HG02642 (cell line): ENCODE measurements at regions not wholly inside any gene's neighbourhood (a gene's known extent, or its start where the extent isn't known, plus 50 kb on each side); places are given as distances from the start of the nearest gene placed in this dataset.

Experiments
- ATAC-seq: cut with Tn5 transposase; IDR thresholded peaks from one replicate; pipeline ENCODE4 v1.9.1; 2021; ENCODE audit warnings: mild to moderate bottlenecking; ENCODE audit not compliant: unreplicated experiment, poor library complexity

DNA sequence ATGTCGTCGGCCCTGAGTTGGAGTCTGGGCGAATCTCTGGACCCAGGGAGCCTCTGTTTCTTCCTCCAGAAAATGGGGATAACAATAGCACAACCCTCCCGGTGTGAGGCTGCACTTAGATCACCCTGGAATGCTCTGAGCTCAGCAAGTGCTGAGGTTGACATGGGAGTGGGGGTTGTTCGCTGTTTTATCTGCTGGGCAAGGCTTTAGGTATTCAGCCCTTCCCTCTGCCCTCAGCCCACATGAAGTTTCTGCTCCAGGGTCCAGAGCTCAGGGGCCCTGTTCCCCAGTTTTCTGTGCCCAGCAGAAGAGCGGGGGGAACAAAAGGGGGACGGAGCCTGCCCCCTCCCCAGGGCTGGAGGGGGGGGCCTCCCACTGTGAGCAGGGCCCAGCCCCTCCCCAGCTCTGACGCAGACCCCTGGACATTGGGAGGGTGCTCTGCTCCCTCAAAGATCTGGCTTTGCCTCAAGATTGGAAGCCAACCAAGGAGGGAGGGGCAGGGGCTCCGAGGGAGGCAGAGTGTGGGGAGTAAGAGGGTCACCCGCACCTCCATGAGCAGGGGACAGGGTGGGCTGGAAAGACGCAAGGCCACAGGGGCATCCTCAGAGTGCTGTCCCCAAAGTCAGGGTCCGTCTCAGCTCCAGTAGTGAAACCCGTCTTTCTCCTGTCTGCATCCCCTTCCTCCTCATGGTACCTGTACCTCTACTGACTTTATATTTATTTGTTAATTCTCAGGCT lies 215.6 kb downstream of the C9orf50 start:
- ATAC-seq: no peak

DNA sequence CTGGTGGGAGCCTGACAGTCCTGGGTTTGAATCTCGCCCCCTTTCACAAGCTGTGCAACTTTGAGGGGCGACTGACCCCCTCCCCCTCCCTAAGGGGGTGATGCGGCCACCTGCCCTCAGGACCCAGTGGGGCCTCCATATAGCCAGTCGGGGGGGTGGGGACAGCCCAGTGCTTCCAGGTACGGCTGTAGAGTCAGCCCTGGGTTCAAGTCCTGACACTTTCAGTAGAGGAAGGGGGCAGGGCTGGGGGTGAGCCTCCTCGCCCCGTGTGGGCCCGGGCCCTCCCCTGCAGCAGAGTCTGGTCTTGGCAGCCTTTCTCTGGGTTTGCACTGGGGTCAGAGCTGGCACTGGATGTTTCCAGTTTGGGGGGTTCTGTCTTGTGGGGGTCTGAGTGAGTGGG lies 216.3 kb downstream of the C9orf50 start:
- no peak for ATAC-seq

DNA sequence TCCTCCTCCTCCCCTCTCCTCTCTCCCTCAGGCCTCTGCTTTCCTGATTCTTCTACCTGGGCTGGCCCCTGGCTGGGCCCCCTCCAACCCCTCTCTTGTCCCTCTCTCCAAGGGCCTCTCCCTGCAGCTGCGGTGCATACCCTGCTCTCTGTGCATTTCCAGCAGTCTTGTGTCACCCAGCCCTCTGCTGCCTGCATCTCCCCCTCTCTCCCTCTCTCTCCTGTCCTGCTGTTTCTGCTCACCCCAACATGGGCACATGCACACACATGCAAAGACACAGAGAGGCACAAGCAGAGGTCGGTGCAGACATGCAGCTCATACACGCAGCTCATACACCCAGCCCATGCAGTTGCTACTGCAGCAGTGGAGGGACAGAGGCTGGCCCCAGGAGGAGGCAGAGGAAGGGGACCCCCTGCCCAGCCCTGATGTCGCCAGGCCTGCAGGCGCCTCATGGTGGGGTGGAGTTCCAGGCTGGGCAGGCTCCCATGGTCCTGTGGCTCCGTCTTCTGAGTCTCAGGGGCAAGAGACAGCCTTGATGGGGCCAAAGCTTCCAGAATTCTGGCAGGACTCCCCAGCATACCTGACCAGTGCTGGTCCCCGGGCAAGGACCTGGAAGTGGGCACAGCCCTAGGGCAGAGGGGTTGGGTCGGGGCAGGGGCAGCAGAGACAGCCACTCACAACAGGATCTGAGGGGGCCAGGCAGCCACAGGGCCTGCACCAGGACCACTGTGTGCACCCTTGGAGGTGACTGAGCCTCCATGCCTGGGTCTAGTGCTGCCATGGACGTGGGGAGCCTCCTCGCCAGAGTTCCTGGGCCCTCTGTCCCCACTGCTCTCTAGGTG lies 216.9 kb downstream of the C9orf50 start:
- ATAC-seq: no peak

DNA sequence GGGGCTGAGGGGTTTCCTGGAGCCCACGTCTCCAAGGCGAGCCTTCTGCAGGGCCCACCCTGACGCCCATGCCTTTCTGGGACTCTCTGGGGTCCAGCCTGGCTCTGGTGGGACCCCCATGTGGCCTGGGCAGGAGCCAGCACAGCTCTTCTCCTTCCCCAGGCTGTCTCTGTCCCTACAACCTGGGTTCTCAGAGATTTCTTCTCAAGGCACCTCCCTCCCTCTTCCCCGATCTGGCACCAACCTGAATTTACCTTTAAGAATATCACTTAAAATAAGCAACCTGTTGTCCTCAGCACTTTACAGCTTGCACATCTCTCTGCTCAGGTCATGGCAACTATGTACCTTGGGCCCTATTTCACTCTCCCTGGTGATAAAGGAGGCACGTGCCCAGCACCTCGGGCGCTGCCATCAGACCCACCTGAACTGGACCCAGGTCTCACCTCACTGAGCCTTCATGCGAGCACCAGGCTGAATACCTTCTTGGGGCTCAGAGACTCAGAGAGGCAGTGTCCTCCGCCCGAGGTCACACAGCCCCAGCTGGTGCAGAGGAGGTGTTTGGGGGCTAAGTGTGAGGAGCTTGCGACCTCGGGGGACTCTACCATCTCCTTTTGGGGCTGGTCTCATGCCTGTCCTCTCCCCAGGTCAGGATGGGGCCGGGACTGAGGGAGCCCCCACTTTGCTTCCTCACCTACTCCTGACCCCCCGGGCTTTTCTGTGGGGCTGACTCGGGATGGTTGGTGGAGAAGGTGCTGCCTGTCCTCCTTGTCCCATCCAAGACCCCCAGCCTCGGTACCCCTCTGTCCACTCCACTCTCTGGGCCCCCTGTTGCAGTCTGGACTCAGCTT lies 217.7 kb downstream of the C9orf50 start:
- ATAC-seq: no peak

DNA sequence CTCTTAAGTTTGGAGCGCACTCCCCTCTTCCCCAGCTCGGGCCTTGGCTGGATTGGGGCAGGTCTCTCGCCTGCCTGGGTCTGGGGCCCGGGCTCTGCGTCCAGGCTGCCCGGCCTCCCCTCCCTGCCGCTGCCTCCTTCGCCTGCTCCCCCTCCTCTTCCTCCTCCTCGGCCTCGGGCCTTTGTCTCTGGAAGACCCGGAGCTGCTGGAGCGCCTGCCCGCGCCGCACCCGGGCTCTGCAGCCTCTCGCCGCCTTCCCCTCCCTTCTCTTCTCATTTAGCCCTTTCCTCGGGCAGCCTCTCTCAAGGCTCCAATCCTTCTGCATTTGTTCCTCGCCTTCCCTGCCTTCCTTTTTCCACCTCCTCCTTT lies 218.5 kb downstream of the C9orf50 start:
- ATAC-seq: no peak

DNA sequence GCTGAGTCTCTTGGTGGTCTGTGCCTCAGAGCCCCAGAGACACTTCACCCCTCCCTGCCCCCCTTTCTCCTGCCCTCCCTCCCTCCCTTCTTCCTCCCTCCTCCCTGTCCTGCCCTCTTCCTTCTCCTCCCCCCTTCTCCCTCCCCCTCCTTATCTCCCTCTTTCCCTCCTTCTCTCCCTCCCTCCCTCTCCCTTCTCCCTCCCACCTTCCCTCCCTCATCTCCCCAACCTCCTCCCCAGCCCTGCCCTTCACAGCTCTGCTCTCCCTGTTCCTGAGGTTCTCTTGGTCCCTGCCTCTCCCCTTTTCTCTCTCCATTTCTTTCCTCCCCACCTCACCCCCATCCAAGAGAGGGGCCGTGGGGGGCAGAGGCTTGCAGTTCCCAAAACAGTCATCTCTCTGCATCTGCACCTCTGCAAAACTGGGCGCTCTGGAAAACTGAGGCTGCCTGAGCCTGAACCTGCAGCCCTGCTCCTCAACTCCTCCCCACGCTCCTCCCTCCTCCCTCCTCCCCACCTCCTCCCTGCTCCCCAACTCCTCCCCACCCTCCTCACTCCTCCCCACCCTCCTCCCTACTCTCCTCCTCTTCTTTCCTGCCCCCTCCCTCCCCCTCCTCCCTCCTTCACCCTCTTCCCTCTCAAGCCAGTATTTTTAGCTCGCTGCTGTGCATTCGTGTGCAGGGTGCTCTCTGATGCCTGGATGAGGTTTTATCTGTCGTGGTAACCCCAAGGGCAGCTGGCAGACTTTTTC lies 219.1 kb downstream of the C9orf50 start:
- ATAC-seq: no peak

DNA sequence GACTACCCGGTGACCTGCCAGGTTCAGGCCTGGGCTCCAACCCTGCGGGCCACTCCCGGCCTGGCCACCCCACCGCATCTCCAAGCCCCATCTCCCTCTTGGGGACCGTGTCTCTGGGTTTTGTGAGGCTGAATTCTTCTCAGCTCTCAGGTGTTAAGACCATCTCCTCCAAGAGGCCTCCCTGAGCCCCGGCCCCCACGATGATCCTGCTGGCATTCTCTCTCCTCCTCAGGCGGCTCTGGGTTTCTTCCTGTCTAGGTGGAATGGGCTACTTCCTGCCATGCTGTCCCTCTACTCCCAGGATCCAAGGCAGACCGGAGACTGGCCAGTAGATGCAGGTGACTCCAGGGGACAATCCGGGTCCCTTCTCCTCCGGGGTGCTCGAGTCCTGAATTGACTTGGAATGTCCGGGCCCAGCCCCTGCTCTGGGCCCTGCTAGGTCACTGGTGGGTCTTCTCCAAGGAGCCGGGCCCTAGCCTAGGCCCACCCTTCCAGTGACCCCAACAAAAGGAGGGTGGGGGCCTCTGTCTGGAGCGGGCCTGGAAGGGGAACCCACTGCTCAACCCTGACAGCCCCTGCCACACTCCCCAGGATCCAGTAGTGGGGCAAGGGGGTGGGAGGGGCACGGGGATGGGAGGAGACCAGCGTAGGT lies 219.8 kb downstream of the C9orf50 start:
- no peak for ATAC-seq

DNA sequence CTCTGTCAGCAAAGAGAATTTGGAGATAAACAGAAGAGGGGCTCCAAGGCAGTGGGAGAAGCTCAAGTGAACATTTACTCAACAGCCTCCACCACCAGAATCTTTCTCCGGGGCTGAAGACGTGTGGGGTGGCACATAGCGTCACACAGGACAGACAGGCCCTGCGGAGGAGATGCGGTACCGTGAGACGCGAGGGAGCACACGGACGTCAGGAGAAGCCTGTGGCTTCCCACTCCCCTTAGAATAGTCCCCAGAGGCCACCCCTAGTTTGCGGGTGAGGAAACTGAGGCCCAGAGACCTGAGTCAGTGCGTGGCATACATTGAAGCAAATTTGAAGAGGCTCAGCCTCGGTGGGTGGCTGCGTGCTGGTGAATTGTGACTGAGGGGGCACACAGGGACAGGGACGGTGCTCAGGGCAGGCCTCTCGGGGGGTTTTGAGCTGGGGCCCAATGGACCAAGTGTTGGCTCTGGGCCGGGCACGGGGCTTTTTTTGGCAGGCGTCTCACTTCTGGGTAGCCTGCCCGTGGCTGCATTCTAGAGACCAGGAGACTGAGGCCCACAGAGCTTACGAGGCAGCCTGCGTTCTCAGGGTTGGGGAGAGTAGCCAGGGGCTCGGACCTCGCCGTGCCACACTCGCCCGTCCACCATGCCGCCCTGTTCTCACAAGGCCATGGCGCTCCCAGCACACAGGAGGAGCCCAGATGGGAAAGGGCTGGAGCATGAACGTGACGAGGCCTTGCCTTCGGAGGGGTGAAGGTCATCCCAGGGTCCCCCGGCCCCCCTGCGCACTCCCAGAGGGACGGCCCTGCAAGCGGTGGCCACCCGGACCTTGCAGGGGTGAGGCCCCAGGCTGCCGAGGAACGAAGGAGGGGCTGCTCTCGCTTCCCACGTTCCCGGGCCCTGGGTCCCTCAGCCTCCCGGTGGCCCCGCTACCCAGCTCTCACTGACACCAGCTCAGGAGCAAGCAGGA lies 220.6 kb downstream of the C9orf50 start:
- no peak for ATAC-seq

DNA sequence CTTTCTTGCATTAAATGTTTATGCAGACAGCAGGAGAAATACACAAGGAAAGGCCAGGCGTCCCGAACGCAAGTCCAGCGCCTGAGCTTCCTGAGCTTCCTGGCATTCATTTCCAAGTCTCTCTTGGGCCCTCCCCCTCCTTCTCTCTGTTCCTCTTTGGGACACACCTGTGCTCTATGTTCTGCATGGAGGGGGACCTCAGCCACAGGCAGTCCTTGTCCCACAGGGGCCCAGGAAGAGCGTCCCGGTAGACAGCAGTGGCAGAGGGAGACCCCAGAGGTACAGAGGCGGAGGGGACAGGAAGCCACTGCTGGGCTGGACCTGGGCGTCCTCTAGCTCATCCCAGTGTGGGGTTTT lies 221.3 kb downstream of the C9orf50 start:
- ATAC-seq: no peak

DNA sequence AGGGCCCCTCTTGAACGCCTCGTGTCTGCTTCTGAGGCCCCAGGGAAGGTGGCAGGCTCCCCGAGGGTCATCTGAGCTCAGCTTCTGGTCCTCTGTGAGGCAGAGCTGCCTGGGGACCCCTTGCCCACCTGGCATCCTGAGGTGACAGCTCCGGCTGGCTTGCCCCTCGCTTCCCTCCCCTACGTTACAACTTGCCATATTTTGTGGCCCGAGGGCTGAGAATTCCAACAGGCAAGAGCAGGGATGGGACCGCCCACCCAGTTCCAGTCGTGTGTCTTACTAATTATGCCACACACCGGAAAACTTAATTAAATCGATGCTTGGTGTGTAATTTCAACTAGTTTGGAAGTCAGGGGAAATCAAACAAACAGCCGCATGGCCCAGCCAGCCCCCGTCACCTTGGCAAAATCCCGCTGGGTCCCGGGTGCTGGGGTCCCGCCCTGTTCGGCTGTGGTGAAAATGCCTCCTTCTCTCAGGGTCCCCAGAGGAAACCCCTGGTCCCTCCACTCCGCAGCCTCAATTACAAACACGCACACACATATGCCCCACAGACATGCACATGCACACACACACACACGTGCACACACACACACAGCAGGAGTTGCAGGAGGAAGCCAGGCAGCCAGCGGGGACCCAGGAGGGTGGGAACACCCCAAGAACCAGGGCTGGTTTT lies 221.0 kb upstream of the IER5L start:
- ATAC-seq: no peak

DNA sequence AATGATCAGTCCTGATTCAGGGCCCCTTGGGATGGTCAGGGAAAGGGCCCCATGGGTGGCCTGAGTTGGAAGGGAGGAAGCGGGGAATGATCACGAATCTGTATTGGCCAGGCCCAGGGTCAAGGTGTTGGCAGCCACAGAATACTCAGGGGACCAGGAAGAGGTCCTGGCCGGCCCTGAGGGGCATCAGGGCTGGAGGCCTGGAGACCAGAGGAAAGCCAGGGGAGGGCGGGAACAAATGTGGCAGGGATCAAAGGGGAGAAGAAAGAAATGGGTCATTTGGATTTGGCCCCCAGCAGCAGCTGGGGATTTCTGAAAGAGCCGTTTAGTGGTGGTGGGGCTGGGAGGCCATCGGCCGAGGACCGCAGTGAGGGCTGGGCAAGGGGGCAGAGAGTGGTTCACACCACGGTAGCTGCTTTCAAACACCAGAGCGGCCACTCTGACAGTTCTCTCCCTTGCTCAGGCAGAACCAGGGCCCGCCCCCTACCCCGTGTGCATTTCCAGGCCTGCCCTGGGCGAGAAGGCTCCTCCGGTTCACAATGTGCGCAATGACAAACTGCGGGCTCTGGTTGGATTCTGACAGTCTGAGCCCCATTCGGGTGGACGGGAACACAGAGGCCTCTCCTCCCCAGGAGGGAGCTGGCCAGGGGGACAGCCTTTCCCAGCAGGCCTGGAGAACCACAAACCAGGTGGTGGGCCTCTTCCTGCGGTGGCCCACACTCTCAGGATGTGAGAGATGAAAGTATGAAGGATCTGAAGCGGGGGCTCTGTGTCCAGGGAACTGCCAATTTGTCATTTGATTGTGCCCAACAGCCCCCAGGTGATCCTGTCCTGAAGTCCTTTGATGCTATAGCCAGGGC lies 220.3 kb upstream of the IER5L start:
- ATAC-seq: no peak

DNA sequence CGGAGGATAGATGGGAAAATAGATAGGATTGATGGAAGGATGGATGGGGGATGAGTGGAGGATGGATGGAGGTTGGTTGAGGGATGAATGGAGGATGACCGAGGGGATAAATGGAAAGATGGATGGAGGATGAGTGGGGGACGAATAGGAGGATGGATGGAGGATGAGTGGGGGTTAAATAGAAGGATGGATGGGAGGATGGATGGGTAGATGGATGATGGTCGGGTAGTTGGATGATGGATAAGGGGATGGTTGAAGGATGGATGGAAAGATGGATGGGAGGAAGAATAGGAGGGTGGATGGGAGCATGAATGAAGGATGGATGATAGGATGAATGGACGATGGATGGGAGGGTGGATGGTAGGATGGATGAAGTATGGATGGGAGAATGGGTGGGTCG lies 219.3 kb upstream of the IER5L start:
- ATAC-seq: no peak

DNA sequence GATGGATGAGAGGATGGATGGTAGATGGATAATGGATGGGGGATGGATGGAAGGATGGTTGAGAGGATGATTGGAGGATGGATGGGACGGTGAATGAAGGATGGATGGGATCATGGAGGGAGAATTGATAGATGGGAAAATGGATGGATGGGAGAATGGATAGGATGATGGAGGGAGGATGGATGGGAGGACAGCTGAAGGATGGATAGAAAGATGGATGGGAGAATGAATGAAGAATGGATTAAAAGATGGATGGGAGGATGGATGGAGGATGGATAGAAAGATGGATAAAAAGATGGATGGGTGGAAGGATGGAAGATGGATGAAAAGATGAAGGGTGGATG lies 218.3 kb upstream of the IER5L start:
- ATAC-seq: no peak

DNA sequence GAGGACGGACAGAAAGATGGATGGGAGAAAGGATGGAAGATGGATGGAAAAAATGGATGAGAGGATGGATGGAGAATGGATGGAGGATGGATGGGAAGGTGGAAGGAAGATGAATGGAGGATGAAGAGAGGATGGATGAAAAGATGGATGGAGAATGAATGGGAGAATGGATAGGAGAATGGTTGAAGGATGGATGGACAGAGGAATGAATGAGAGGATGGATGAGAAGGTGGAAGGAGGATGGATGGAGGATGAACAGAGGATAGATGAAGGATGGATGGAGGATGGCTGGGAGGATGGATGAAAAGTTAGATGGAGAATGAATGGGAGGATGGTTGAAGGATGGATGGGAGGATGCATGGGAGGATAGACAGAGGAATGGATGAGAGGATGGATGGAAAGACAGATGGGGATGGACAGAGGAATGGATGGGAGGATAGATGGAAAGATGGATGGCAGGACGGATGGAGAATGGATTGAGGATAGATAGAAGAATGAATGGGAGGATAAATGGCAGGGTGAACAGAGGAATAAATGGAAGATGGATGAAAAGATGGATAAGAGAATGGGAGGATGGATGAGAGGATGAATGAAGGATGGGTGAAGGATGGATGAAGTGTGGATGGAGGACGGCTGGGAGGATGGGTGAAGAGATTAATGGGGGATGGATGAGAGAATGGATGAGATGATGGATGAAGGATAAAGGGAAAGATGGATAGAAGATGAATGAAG lies 217.7 kb upstream of the IER5L start:
- ATAC-seq: no peak

DNA sequence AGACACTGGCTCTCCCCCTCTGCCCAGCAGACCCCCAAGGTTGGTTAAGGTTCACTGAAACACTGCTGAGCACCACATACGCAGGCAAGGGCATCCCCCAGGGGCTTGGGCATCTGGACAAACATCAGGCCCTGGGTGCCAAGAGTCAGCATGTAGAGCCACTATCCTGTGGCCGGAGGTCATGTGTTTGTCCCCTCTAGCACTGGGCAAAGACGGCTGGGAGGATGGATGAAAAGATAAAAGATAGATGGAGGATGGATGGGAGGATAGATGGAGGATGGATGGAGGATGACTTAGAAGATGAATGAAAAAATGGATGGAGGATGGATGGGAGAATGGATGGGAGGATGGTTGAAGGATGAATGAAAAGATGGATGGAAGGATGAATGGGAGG lies 216.8 kb upstream of the IER5L start:
- no peak for ATAC-seq

DNA sequence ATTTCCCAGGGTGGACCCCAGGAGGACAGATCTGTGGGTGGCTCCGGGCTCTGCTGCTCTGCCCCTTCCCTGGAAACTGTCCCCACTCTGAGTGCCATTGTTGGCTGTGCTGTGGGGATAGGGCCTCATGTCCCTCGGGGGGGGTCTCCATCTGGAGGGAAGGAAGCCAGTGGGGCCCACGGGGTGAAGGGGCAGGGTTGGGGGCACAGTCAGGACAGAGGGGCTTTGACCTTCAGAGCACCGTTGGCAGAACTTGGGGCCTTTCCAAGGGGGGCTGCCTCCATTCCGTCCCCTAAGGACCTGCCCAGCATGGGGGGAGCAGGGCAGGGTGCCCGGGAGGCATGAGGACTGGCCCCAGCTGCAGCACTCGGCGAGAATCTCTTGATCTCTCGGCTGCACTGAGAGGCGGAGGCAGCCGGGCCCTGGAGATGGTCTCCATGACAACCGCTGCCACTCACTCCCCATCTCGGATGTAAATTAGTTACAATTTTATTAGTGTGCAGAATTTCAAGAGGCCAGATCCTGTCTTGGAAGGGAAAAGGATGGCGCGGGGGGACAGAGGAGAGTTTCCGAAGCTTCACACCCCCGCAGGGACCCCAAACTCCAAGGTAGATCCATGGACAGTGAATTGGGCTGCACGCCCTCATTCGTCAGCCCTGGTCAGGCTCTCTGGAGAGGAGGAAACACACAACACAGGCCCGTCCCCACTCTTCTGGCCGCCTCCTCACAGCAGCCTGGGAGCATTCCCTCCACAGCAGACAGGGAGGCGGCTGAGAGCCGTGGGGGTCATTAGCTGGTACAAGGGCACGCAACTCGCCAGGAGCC lies 216.2 kb upstream of the IER5L start:
- ATAC-seq: no peak
